IMR-90 (cell line): ENCODE measurements at regions not wholly inside any gene's neighbourhood (a gene's known extent, or its start where the extent isn't known, plus 50 kb on each side); places are given as distances from the start of the nearest gene placed in this dataset.

Experiments
- ATAC-seq: fragments of 200-7000 bp; cut with Tn5 transposase; 2 replicates; pipeline ENCODE4 v1.9.1; 2020; ENCODE audit warnings: low read depth, mild to moderate bottlenecking, moderate library complexity
- BruUV-seq: library from RNA; stranded (reverse); fragments of 400-500 nt; replicated peaks from 2 replicates; lab custom pipeline; 2021; lab: Mats Ljungman, UMichigan
- CTCF ChIA-PET: fragments of 300-600 bp; formaldehyde crosslinking; extraction: SDS; loops from one replicate; lab custom pipeline; 2021; ENCODE audit warnings: antibody characterized with exemption; lab: Yijun Ruan, JAX
- POLR2A ChIA-PET: fragments of 300-600 bp; sonication (Branson Sonifier 250); formaldehyde crosslinking; loops from one replicate; lab custom pipeline; 2022; ENCODE audit warnings: antibody characterized with exemption; ENCODE audit not compliant: unreplicated experiment; lab: Charles Lee
- DNase-seq: peaks from one replicate; pipeline ENCODE4 v3.0.0; 2013
- H2AFZ ChIP-seq: replicated peaks from 2 replicates; pipeline ENCODE3; 2013; ENCODE audit warnings: low read length, mild to moderate bottlenecking; ENCODE audit not compliant: poor library complexity
- H2AK5ac ChIP-seq: 2 replicates; pipeline ENCODE4 v1.6.1; 2013; ENCODE audit warnings: low read depth, low read length, inconsistent platforms
- H2AK9ac ChIP-seq: replicated peaks from 2 replicates; pipeline ENCODE3; 2013; ENCODE audit warnings: mild to moderate bottlenecking, low read depth, low read length, moderate library complexity; ENCODE audit not compliant: poor library complexity
- H2BK120ac ChIP-seq: 2 replicates; pipeline ENCODE4 v1.6.1; 2013; ENCODE audit warnings: low read depth, low read length, inconsistent platforms
- H2BK15ac ChIP-seq: 3 replicates; pipeline ENCODE4 v1.6.1; 2013; ENCODE audit warnings: low read depth, low read length, inconsistent platforms
- H2BK20ac ChIP-seq: 2 replicates; pipeline ENCODE4 v1.6.1; 2013; ENCODE audit warnings: low read depth, mild to moderate bottlenecking, inconsistent platforms, low read length, moderate library complexity
- H2BK5ac ChIP-seq: 2 replicates; pipeline ENCODE4 v1.6.1; 2013; ENCODE audit warnings: mild to moderate bottlenecking, low read depth, low read length, inconsistent platforms; ENCODE audit not compliant: poor library complexity, severe bottlenecking
- H3K14ac ChIP-seq: replicated peaks from 2 replicates; pipeline ENCODE4 v1.6.1; 2013; ENCODE audit warnings: low read depth, low read length, inconsistent platforms
- H3K18ac ChIP-seq: 2 replicates; pipeline ENCODE4 v1.6.1; 2013; ENCODE audit warnings: low read depth, low read length, control low read depth
- H3K23ac ChIP-seq: 2 replicates; pipeline ENCODE4 v1.6.1; 2013; ENCODE audit warnings: low read depth, low read length, inconsistent platforms
- H3K27ac ChIP-seq: 2 replicates; pipeline ENCODE4 v1.5.1; 2013; ENCODE audit warnings: mild to moderate bottlenecking, control low read depth, low read length; ENCODE audit not compliant: insufficient read depth
- H3K27me3 ChIP-seq: 2 replicates; pipeline ENCODE4 v1.6.1; 2013; ENCODE audit warnings: low read length; ENCODE audit not compliant: control insufficient read depth, insufficient read depth
- H3K36me3 ChIP-seq: 2 replicates; pipeline ENCODE4 v1.6.1; 2013; ENCODE audit warnings: low read length, mixed read lengths; ENCODE audit not compliant: control insufficient read depth, insufficient read depth
- H3K4ac ChIP-seq: 2 replicates; pipeline ENCODE4 v1.6.1; 2013; ENCODE audit warnings: low read depth, low read length, inconsistent platforms
- H3K4me1 ChIP-seq: 2 replicates; pipeline ENCODE4 v1.6.1; 2013; ENCODE audit warnings: low read length, mixed read lengths; ENCODE audit not compliant: control insufficient read depth, insufficient read depth
- H3K4me2 ChIP-seq: 2 replicates; pipeline ENCODE4 v1.6.1; 2013; ENCODE audit warnings: low read depth, mild to moderate bottlenecking, control low read depth, low read length, moderate library complexity
- H3K4me3 ChIP-seq: 2 replicates; pipeline ENCODE4 v1.5.1; 2013; ENCODE audit warnings: low read depth, mild to moderate bottlenecking, control low read depth, low read length, moderate library complexity; ENCODE audit not compliant: insufficient read depth
- H3K56ac ChIP-seq: 2 replicates; pipeline ENCODE4 v1.6.1; 2013; ENCODE audit warnings: low read length, inconsistent platforms; ENCODE audit not compliant: insufficient read depth; ENCODE audit errors: extremely low read depth
- H3K79me1 ChIP-seq, 2 experiments: 2 replicates each; pipeline ENCODE4 v1.6.1; 2013; ENCODE audit warnings: low read length in 2 of 2, inconsistent platforms in 1 of 2, low read depth in 1 of 2
- H3K9ac ChIP-seq: 2 replicates; pipeline ENCODE4 v1.6.1; 2013; ENCODE audit warnings: low read depth, low read length, control low read depth
- H3K9me1 ChIP-seq: 2 replicates; pipeline ENCODE4 v1.6.1; 2013; ENCODE audit warnings: low read length, inconsistent platforms; ENCODE audit not compliant: insufficient read depth
- H3K9me3 ChIP-seq: 2 replicates; pipeline ENCODE4 v1.6.1; 2013; ENCODE audit warnings: low read length; ENCODE audit not compliant: control insufficient read depth, insufficient read depth
- H4K20me1 ChIP-seq: 2 replicates; pipeline ENCODE4 v1.6.1; 2013; ENCODE audit warnings: low read length, inconsistent platforms; ENCODE audit not compliant: insufficient read depth
- H4K5ac ChIP-seq: 2 replicates; pipeline ENCODE4 v1.6.1; 2013; ENCODE audit warnings: mild to moderate bottlenecking, low read depth, low read length, control low read depth
- H4K8ac ChIP-seq, 2 experiments: 2 replicates each; pipeline ENCODE4 v1.6.1; 2013; ENCODE audit warnings: low read depth in 2 of 2, low read length in 2 of 2, control low read depth in 1 of 2, inconsistent platforms in 1 of 2
- H4K91ac ChIP-seq: 2 replicates; pipeline ENCODE4 v1.6.1; 2013; ENCODE audit warnings: low read depth, low read length, inconsistent platforms; ENCODE audit not compliant: insufficient read depth
- BHLHE40 ChIP-seq: fragments of 150-350 bp; IDR thresholded peaks from 2 replicates; pipeline ENCODE4 v1.6.1; 2016; ENCODE audit warnings: mild to moderate bottlenecking, low read depth, low read length
- CEBPB ChIP-seq: IDR thresholded peaks from 2 replicates; pipeline ENCODE4 v1.6.1; 2012; ENCODE audit warnings: low read depth, low read length, improper control_type of control experiment
- CHD1 ChIP-seq: IDR thresholded peaks from 2 replicates; pipeline ENCODE4 v1.6.1; 2012; ENCODE audit warnings: low read depth, low read length, improper control_type of control experiment
- CTCF ChIP-seq: conservative IDR thresholded peaks from 2 replicates; pipeline ENCODE4 v1.5.1; 2012; ENCODE audit warnings: mild to moderate bottlenecking, low read depth, low read length, improper control_type of control experiment
- ELK1 ChIP-seq: fragments of 150-350 bp; IDR thresholded peaks from 2 replicates; pipeline ENCODE4 v1.6.1; 2016; ENCODE audit warnings: low read depth, mild to moderate bottlenecking, low read length, moderate library complexity, borderline replicate concordance
- FOS ChIP-seq: fragments of 150-350 bp; IDR thresholded peaks from 2 replicates; pipeline ENCODE4 v1.6.1; 2016; ENCODE audit warnings: low read depth, low read length
- MAFK ChIP-seq: IDR thresholded peaks from 2 replicates; pipeline ENCODE4 v1.6.1; 2012; ENCODE audit warnings: low read depth, low read length, improper control_type of control experiment
- MAZ ChIP-seq: IDR thresholded peaks from 2 replicates; pipeline ENCODE4 v1.6.1; 2012; ENCODE audit warnings: low read depth, mild to moderate bottlenecking, low read length, improper control_type of control experiment, moderate library complexity, borderline replicate concordance
- MXI1 ChIP-seq: IDR thresholded peaks from 2 replicates; pipeline ENCODE4 v1.6.1; 2012; ENCODE audit warnings: low read depth, mild to moderate bottlenecking, low read length, moderate library complexity, borderline replicate concordance
- NFE2L2 ChIP-seq: fragments of 150-350 bp; IDR thresholded peaks from 2 replicates; pipeline ENCODE4 v1.6.1; 2016; ENCODE audit warnings: low read depth, mild to moderate bottlenecking, low read length
- POLR2A ChIP-seq: IDR thresholded peaks from 2 replicates; pipeline ENCODE4 v1.6.1; 2012; ENCODE audit warnings: mild to moderate bottlenecking, low read depth, low read length
- RAD21 ChIP-seq: IDR thresholded peaks from 2 replicates; pipeline ENCODE4 v1.6.1; 2012; ENCODE audit warnings: low read length, improper control_type of control experiment
- RCOR1 ChIP-seq: IDR thresholded peaks from 2 replicates; pipeline ENCODE4 v1.6.1; 2012; ENCODE audit warnings: mild to moderate bottlenecking, low read length, improper control_type of control experiment; ENCODE audit not compliant: insufficient replicate concordance
- RFX5 ChIP-seq: IDR thresholded peaks from 2 replicates; pipeline ENCODE4 v1.8.0; 2012; ENCODE audit warnings: low read depth, mild to moderate bottlenecking, low read length, moderate library complexity
- SMC3 ChIP-seq: fragments of 150-350 bp; IDR thresholded peaks from 2 replicates; pipeline ENCODE4 v1.6.1; 2016; ENCODE audit warnings: low read depth, mild to moderate bottlenecking, antibody characterized with exemption, low read length, moderate library complexity
- WGBS, 2 experiments: methylation state at CpG; one replicate each; pipeline versions ENCODE4 v1.1.5 to v1.1.7; 2013; ENCODE audit warnings: missing lambda C conversion rate in 2 of 2; ENCODE audit not compliant: insufficient read length in 1 of 2; ENCODE audit errors: extremely low coverage in 2 of 2; 5-methylcytosine and 5-hydroxymethylcytosine counted together
- dilution Hi-C: fragments of 300-500 bp; cut with HindIII; formaldehyde crosslinking; loops from one replicate; pipeline ENCODE4 v1.14.3; 2018; ENCODE audit warnings: low sequenced_read_pairs; ENCODE audit not compliant: unreplicated experiment
- in situ Hi-C: fragments of 300-500 bp; cut with MboI; formaldehyde crosslinking; loops from 3 replicates; pipeline ENCODE4 v1.14.3; 2019; ENCODE audit warnings: low sequenced_read_pairs, inconsistent platforms, mixed read lengths
- intact Hi-C: fragments of 100-400 bp; cut with micrococcal nuclease; formaldehyde crosslinking; loops from 2 replicates; pipeline ENCODE4 v1.10.0; 2022
- TF ChIP-seq, protein P1 (sequence below): fragments of 150-350 bp; IDR thresholded peaks from 2 replicates; pipeline ENCODE4 v1.6.1; 2017; ENCODE audit warnings: mild to moderate bottlenecking, antibody characterized with exemption, low read length, low read depth

DNA sequence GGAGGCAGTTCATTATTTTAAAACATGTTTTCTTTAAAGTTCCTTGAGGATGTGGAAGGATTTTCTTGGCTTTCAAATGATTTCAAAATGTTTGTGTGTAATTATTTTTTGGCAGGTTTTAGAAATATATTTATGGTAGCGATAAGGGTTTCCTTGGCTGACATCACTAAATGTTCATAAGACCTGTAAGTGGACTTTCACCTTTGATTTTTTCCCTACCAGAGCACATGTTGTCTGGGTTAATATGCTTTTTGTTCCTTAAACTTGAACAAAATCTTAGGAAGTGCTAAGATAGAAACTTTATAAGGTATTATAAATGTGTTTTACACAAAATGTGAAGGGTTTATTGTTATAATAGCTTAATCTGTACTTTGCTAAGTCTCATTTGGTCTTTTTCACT, 315.6 kb downstream of the PCDH7 start:
- H3K4ac ChIP-seq = no peak overlapping the region
- H3K18ac ChIP-seq = no peak overlapping the region
- no peak overlapping the region for H4K5ac ChIP-seq
- H3K9me1 ChIP-seq = no peaks in the 10 kb centered on the region
- ChIA-PET POLR2A (no interaction called here), CTCF (no interaction called here)
- intact Hi-C loops = no loop called here
- ATAC-seq = no peak
- no peak overlapping the region for H3K9ac ChIP-seq
- no peak overlapping the region for H3K23ac ChIP-seq
- no TSS peak for BruUV-seq
- H3K27me3 ChIP-seq = no peaks in the 10 kb centered on the region
- DNase-seq = no peak
- no peak overlapping the region for H4K8ac ChIP-seq
- WGBS, 2 experiments = no CpG with 5 or more reads among the region's 1 CpG
- no peaks in the 10 kb centered on the region for H4K20me1 ChIP-seq
- no peaks in the 10 kb centered on the region for H3K9me3 ChIP-seq
- no peak overlapping the region for H2BK15ac ChIP-seq
- H2AFZ ChIP-seq = no peak overlapping the region
- TF ChIP-seq SMC3 (no peak), MAZ (no peak), CTCF (no peak), MAFK (no peak), ELK1 (no peak), FOS (no peak), MXI1 (no peak), RAD21 (no peak), RFX5 (no peak), POLR2A (no peak), CHD1 (no peak), NFE2L2 (no peak), RCOR1 (no peak), BHLHE40 (no peak), CEBPB (no peak)
- TF ChIP-seq, protein P1, sequence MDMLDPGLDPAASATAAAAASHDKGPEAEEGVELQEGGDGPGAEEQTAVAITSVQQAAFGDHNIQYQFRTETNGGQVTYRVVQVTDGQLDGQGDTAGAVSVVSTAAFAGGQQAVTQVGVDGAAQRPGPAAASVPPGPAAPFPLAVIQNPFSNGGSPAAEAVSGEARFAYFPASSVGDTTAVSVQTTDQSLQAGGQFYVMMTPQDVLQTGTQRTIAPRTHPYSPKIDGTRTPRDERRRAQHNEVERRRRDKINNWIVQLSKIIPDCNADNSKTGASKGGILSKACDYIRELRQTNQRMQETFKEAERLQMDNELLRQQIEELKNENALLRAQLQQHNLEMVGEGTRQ = no peak
- H3K79me1 ChIP-seq = no peaks in the 10 kb centered on the region
- H4K91ac ChIP-seq = no peak overlapping the region
- H2AK9ac ChIP-seq = no peak overlapping the region
- no peak overlapping the region for H2BK120ac ChIP-seq
- no peak overlapping the region for H3K27ac ChIP-seq
- H2AK5ac ChIP-seq = no peak overlapping the region
- no peak overlapping the region for H3K4me2 ChIP-seq
- no peak overlapping the region for H3K56ac ChIP-seq
- H3K4me1 ChIP-seq = no peaks in the 10 kb centered on the region
- H3K14ac ChIP-seq = no peak overlapping the region
- dilution Hi-C loops = no loop called here
- H2BK5ac ChIP-seq = no peak overlapping the region
- in situ Hi-C loops = no loop called here
- H3K36me3 ChIP-seq = no peaks in the 10 kb centered on the region
- no peak overlapping the region for H2BK20ac ChIP-seq
- no peak overlapping the region for H3K4me3 ChIP-seq
